Loucy (cell line): ENCODE measurements at regions not wholly inside any gene's neighbourhood (a gene's known extent, or its start where the extent isn't known, plus 50 kb on each side); places are given as distances from the start of the nearest gene placed in this dataset.

Experiments used
- EZH2phosphoT487 ChIP-seq: fragments of 200-600 bp; IDR thresholded peaks from 2 replicates; pipeline ENCODE4 v1.6.1; 2018; ENCODE audit warnings: antibody characterized with exemption, mild to moderate bottlenecking, moderate library complexity, borderline replicate concordance
- TF ChIP-seq, protein P1 (sequence below): fragments of 200-600 bp; sonication (generic); conservative IDR thresholded peaks from 2 replicates; pipeline ENCODE4 v1.5.1; 2014; ENCODE audit warnings: mild to moderate bottlenecking, antibody characterized with exemption, low read length

DNA sequence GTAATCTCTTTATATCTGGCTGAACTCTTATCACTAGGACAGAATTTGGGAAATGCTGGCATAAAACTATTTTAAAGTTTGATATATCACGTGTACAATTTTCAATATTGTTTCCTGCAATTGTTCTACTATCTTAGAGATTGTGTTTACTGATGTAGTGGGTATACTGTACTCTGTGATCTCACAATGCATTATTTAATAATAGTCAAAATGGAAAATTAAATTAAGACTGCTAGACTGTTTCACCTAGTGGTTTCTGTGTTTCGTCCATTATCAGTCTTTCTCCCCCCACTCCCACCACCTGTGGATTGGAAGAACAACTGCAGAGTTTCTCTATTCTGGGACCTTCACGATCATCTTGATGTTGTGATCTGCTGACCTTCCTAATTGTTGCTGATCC lies 449.2 kb upstream of the SLC10A2 start:
- TF ChIP-seq, protein P1, sequence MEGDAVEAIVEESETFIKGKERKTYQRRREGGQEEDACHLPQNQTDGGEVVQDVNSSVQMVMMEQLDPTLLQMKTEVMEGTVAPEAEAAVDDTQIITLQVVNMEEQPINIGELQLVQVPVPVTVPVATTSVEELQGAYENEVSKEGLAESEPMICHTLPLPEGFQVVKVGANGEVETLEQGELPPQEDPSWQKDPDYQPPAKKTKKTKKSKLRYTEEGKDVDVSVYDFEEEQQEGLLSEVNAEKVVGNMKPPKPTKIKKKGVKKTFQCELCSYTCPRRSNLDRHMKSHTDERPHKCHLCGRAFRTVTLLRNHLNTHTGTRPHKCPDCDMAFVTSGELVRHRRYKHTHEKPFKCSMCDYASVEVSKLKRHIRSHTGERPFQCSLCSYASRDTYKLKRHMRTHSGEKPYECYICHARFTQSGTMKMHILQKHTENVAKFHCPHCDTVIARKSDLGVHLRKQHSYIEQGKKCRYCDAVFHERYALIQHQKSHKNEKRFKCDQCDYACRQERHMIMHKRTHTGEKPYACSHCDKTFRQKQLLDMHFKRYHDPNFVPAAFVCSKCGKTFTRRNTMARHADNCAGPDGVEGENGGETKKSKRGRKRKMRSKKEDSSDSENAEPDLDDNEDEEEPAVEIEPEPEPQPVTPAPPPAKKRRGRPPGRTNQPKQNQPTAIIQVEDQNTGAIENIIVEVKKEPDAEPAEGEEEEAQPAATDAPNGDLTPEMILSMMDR, result no peak
- no peak for TF ChIP-seq EZH2phosphoT487
